ENCODE measurements at regions not wholly inside any gene's neighbourhood (a gene's known extent, or its start where the extent isn't known, plus 50 kb on each side); places are given as distances from the start of the nearest gene placed in this dataset.

DNA sequence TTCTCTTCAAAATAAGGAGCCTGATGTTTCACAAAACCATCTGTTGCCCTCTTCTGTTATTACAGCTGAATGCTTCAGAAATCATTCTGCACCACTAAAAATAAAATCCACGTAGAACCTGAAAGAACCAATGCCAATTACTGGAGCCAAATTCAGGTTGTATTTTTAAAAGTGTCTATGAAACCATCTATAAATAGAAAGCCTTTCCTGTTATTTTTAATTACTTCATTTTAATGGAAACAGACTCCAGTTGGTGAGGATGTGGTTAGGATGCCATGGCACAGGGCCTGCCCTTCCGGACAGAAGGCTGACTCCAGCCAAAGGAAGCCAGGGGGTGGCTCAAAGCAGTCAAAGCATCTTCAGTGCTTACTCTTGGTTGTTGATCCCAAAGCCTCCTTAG lies 119.8 kb downstream of the TENT4A start:
- no peak for DNase-seq

GRCh38 chr5:6833406-6833805 lies 120.2 kb downstream of the TENT4A start:
- DNase-seq = no peak

GRCh38 chr5:6837095-6837494 lies 123.9 kb downstream of the TENT4A start:
- no peak for DNase-seq

DNA sequence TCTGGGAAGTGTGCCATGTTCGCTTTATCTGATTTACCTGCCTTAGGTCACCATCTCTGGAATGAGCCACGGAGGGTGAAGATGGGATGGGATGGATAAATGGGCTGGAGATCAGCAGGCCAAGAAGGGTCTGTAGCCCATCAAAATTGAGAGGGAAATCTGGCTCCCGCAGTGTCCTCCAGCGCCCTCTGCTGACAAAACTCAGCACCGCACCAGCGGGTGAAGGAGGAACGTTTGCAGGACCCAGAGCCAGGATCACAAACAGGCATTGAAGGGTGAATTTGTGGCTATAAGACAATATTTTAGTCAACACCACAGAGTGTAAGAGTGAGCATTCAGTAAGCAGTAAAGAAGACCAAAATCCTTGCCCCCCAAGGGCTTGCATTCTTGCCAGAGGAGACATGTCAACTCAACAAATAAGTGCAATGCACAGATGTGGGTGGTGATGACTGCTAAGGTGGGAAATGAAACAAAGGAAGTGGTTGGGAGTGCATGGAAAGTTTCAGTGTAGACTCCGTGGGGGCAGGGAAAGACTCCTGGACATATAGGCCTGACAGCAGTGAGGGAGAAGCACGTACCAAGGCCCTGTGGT lies 124.4 kb downstream of the TENT4A start:
- DNase-seq = no peak

GRCh38 chr5:6838736-6839135 lies 125.5 kb downstream of the TENT4A start:
- no peak for DNase-seq

GRCh38 chr5:6840136-6840793 lies 127.0 kb downstream of the TENT4A start:
- no peak for DNase-seq

- no peak for DNase-seq
These were observed 130.1 kb downstream of the TENT4A start for GRCh38 chr5:6843335-6843734.

GRCh38 chr5:6843821-6844220 lies 130.6 kb downstream of the TENT4A start:
- no peak for DNase-seq

DNA sequence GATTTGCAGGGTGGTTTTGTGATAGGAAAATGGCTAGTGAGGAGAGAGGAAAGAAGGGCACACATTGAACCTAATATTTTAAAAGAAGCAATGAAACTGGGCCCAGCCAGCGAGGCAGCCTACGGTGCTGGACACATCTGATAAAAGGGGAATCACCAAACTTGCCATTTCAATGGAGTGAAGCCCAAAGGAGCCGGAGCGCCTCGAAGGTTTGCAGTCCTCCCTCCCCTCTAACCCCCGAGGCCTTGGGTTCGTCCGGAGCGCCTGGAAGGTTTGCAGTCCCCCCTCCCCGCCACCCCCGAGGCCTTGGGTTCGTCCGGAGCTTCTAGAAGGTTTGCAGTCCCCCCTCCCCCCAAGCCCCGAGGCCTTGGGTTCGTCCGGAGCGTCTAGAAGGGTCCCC lies 132.6 kb downstream of the TENT4A start:
- no peak for DNase-seq

DNA sequence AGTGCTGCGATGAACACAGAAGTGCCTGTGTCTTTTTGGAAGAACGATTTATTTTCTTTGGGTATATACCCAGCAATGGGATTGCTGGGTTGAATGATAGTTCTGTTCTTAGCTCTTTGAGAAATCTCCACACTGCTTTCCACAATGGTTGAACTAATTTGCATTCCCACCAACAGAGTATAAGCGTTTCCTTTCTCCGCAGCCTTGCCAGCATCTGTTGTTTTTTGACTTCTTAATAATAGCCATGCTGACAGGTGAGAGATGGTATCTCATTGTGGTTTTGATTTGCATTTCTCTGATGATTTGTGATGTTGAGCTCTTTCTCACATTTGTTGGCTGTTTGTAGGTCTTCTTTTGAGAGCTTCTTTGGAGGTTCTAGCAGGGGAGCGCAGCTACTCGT lies 134.6 kb downstream of the TENT4A start:
- no peak for DNase-seq

- DNase-seq = no peak
These were observed 136.3 kb downstream of the TENT4A start for GRCh38 chr5:6849316-6850105.

DNA sequence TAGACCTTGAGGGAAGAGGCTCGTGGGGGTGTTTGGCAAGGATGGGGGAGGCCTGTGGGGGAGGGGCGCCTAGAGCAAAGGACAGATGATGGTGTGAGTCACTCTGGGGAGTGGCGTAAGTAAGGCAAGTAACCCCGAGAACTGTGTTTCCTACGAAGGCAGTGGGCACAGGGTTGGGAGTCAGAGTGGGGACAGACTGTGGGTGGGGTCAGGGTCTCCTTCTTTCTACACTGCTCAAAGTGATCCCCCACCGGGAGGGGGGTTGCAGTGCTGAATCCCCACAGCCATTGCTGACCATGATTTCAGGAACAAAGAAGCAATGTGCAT lies 136.8 kb downstream of the TENT4A start:
- DNase-seq = no peak

GRCh38 chr5:6856653-6857052 lies 143.4 kb downstream of the TENT4A start:
- DNase-seq = no peak

DNA sequence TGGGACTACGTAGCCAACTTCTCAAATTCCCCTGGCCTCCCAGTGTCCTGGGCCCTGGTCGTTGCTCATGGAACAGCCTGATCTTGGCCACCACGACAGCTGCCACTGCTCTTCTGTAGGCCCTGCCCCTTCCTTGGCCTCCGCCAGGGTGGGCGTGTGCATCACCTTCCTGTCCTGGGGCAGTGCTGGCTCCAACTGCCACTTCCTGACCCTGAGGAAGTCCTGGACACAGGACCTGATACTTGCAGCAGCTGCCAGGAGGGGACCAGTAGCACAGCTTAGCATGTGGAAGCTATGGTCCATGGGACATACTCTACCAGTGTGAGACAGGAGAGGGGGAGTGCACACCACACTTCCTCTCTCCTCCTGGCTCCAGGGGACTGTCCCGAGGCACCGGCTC lies 145.2 kb downstream of the TENT4A start:
- DNase-seq = no peak

DNA sequence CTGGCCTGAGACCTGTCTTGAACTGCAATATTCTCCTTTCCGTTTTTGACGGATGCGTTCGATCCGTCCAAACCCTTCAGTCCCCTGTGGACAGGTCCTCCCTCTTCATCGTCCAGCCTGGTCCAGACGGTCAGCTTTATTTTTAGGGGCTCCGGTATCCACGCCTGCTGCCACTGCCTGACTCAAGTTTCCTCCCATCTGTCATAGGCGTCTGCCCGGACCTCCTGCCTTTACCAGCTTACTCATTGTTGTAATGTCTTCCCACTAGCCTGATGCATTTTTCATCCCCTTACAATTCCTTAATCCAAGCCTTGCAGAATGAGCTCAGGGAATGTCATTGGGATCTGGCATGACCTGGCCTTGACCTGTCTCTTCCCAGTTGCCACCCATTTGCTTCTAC lies 145.8 kb downstream of the TENT4A start:
- no peak for DNase-seq

DNA sequence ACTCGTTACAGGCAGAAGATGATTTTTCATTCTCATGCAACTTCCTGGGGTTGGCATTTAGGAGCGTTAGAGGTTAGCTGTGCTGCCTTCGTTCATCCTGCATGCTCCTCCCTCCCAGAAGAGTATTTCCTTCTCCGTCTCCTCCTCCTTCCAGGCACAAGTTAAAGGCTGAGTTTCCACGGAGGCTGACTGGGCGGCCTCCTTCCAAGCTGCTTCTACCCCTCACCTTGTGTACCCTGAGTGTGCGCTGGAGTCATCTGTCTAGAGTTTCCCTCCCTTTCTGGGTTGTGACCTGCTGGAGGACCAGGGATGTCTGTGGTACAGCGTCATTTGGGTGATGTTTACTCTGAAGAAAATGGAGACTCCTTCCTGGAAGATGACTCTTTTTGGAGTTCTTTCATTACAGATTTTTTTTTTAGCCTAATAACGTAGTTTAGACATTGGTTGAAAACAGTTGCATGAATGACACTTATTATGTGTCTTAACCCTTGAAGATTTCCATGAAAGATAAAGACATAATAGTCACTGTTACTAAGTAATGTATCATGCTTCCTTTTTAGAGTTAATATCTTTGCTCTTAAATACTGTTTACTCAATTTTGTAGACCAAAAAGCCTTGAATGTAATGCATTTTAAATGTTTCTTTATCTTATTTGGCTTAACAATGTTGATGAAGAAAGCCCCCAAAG lies 146.9 kb downstream of the TENT4A start:
- no peak for DNase-seq

DNA sequence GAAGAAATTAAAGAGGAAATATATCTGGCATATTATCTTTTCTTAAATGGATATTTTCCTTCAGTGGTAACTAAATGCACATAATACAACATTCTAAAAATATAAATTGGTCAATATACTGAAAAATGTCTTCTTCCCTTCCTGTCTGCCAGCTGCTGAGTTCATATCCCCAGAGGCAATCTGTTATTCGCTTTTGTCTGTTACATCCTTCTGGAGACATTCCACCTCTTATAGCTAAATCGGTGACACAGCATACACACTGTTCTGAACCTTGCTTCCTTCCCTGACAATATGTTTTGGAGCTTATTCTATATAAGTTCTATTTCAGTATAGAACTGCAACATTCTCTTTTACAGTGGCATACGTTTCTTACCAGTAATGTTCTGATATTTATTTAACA lies 147.8 kb downstream of the TENT4A start:
- DNase-seq = no peak

GRCh38 chr5:6861667-6862066 lies 148.4 kb downstream of the TENT4A start:
- no peak for DNase-seq

DNA sequence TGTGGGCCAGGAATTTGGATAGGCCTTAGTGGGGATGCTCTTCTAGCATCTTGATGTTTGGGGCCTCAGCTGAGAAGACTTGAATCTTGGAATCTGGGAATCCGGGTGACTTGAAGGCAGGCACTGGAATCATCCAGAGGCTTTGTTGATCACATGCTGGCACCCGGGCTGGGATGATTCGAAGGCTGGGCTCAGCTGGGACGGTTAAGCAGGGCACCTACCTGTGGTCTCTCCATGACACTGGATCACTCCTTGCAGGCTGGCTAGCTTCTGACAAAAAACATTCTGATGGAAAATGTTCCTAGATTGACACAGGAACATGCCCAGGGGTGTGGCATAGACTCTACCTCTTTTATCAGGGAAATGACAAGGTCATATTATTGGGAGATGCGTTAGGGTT lies 149.1 kb downstream of the TENT4A start:
- no peak for DNase-seq

DNA sequence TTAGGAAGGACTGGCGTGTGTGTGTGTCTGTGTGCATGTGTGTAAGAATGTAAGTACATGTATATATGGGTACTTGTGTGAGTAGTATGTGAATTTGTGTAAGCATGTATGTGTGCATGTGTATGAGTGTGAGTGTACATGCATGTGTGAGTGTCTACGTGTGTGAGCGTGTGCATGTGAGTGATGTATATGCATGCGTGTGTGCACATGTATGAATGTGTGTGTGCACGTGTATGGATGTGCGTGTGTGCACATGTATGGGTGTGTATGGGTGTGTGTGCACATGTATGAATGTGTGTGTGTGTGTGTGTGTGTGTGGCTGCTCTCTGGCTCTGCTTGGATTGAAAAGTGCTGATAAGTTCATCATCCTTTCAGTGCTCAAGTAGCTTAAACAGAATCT lies 154.5 kb downstream of the TENT4A start:
- DNase-seq = no peak

DNA sequence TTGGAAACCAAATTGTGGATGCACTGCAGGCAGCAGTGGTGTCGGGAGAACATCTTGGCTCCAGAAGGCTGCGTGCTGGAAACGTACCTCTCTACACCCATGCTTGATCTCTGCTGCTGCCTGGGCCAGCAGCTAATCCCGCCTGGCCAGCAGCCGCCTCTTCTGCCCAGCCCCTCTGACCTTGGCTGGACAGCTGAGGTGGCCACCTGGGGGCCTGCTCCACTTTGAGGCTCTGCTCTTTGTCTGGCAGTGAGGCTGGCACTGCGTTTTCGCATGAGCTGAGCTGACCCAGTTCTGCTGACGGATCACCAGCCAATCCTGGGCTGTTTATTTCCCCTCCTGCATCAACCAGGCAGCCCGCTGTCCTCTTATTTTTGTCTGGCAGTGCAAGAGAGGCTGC lies 154.9 kb downstream of the TENT4A start:
- no peak for DNase-seq

GRCh38 chr5:6868575-6869215 lies 155.5 kb downstream of the TENT4A start:
- DNase-seq = no peak

- DNase-seq = no peak
These were observed 156.4 kb downstream of the TENT4A start for GRCh38 chr5:6869677-6870076.
